ENCODE measurements at regions not wholly inside any gene's neighbourhood (a gene's known extent, or its start where the extent isn't known, plus 50 kb on each side); places are given as distances from the start of the nearest gene placed in this dataset.

DNA sequence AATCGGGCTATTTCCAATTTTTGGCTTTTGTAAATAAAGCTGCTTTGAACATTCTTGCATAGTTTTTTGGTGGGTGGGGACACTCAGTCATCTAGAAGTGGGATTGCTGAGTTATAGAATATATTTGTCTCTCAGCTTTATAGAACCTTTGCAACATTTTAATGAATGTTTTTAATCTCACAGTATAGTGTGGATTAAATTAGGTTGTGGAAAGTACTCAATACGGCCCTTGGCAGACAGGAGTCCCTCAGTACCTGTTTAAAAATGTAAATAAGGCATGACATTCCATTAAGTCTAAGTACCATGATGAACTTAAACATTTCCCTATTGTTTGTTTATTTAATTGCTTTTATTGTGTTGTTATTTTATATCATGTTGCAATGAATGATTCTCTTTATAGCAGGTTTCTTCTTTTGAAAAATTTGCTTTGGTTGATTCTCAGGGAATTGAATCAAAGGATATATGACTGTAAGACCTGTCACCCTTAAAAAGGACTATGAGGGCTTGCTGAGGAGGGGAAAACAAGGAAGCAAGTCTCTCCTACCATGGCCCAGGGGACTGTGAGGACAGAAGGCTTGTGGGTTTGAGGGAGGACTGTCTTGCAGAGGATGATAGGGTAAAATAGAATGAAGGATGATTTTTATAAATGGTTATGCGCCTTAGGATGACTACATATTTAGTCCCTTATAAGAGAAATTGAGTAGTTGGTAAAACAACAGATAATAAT is 165.1 kb downstream of the RPIA start:
- WGBS, 10 experiments: 21 to 100% (median 68%) methylated on average over 1 to 3 of the region's 3 CpGs; no CpG with 5 or more reads in 2 of the 10 experiments
- no peak overlapping the region for H3K27ac ChIP-seq
- no peak for ATAC-seq (replicated peaks in 6 of 8)
- no peak overlapping the region for H3K4me3 ChIP-seq
- in situ Hi-C loops (cut with MboI; ENCODE audit: low pct_unique_long_range_greater_than_20kb in 2 of 9, low sequenced_read_pairs in 9 of 9, unreplicated experiment in 9 of 9): no loop called here
- no peaks in the 10 kb centered on the region for H3K4me1 ChIP-seq (replicated peaks in 1 of 2)

DNA sequence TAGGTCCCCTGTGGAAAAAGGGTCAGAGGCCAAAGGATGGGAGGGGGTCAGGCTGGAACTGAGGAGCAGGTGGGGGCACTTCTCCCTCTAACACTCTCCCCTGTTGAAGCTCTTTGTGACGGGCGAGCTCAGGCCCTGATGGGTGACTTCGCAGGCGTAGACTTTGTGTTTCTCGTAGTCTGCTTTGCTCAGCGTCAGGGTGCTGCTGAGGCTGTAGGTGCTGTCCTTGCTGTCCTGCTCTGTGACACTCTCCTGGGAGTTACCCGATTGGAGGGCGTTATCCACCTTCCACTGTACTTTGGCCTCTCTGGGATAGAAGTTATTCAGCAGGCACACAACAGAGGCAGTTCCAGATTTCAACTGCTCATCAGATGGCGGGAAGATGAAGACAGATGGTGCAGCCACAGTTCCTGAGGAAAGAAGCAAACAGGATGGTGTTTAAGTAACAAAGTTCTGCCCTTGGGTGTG is 165.8 kb downstream of the RPIA start:
- Histone ChIP-seq H3K4me1 (replicated peaks in 1 of 2) (no peaks in the 10 kb centered on the region), H3K27ac (no peak overlapping the region), H3K4me3 (no peak overlapping the region)
- ATAC-seq (replicated peaks in 6 of 8): peak in 2 of 8 experiments; percentile 1 to 4
- 53 to 100% (median 84%) methylated on average over 3 to 6 of the region's 9 CpGs; no CpG with 5 or more reads in 6 of the 10 experiments for WGBS, 10 experiments
- in situ Hi-C loops (cut with MboI; ENCODE audit: low pct_unique_long_range_greater_than_20kb in 2 of 9, low sequenced_read_pairs in 9 of 9, unreplicated experiment in 9 of 9): no loop called here

DNA sequence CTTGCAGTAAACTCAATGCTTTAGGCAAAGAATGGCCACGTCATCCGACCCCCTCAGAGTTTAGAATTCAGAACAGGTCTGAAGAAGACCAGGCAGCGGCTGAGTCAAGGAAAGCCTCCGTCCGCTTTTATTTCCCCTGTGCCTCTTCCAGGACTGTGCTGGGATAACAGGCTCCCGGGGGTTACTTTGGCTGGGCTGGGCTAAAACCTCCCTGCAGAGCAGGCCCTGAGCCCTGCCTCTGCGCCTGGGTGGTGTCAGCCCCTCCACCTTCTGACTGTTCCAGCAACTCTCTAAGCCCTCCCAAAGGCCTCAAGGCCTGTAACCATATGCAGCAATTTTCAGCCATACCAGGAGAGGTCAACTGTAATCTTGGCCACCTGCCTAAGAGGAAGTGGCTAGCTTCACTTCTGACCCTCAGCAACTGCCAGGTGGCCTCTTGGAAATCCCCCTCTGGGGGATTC is 166.5 kb downstream of the RPIA start:
- in situ Hi-C loops (cut with MboI; ENCODE audit: low pct_unique_long_range_greater_than_20kb in 2 of 9, low sequenced_read_pairs in 9 of 9, unreplicated experiment in 9 of 9): no loop called here
- Histone ChIP-seq H3K4me1 (replicated peaks in 1 of 2) (no peaks in the 10 kb centered on the region), H3K4me3 (no peak overlapping the region), H3K27ac (no peak overlapping the region)
- ATAC-seq (replicated peaks in 6 of 8): peak in 3 of 8 experiments; percentile 92 to 97 (median 95)
- WGBS, 10 experiments: 20 to 100% (median 70%) methylated on average over 1 to 5 of the region's 7 CpGs; no CpG with 5 or more reads in 4 of the 10 experiments

- in situ Hi-C loops (cut with MboI; ENCODE audit: low pct_unique_long_range_greater_than_20kb in 2 of 9, low sequenced_read_pairs in 9 of 9, unreplicated experiment in 9 of 9): no loop called here
- WGBS, 10 experiments: 67 to 100% (median 93%) methylated on average over 1 to 15 of the region's 16 CpGs
Observed at GRCh38 chr2:88859461-88859860, 168.0 kb downstream of the RPIA start.

GRCh38 chr2:88860421-88861075 is 169.1 kb downstream of the RPIA start:
- 63 to 95% (median 87%) methylated on average over 5 to 11 of the region's 11 CpGs for WGBS, 10 experiments

More at GRCh38 chr2:88859461-88859860, 168.0 kb downstream of the RPIA start:
- no peak for ATAC-seq (replicated peaks in 6 of 8)
- H3K4me3 ChIP-seq: no peak overlapping the region
- H3K4me1 ChIP-seq (replicated peaks in 1 of 2): no peaks in the 10 kb centered on the region
- no peak overlapping the region for H3K27ac ChIP-seq

GRCh38 chr2:88865801-88866371 is 174.4 kb downstream of the RPIA start:
- WGBS, 10 experiments: 0 to 86% (median 54%) methylated on average over 3 to 6 of the region's 6 CpGs
- Histone ChIP-seq H3K4me3 (no peak overlapping the region), H3K27ac (no peak overlapping the region), H3K4me1 (replicated peaks in 1 of 2) (no peaks in the 10 kb centered on the region)
- ATAC-seq (replicated peaks in 6 of 8): peak in 3 of 8 experiments; percentile 62 to 78 (median 75)
- in situ Hi-C loops (cut with MboI; ENCODE audit: low pct_unique_long_range_greater_than_20kb in 2 of 9, low sequenced_read_pairs in 9 of 9, unreplicated experiment in 9 of 9): no loop called here

More at GRCh38 chr2:88860421-88861075, 169.1 kb downstream of the RPIA start:
- Histone ChIP-seq H3K27ac (no peak overlapping the region), H3K4me3 (no peak overlapping the region), H3K4me1 (replicated peaks in 1 of 2) (no peaks in the 10 kb centered on the region)
- no peak for ATAC-seq (replicated peaks in 6 of 8)
- in situ Hi-C loops (cut with MboI; ENCODE audit: low pct_unique_long_range_greater_than_20kb in 2 of 9, low sequenced_read_pairs in 9 of 9, unreplicated experiment in 9 of 9): no loop called here

DNA sequence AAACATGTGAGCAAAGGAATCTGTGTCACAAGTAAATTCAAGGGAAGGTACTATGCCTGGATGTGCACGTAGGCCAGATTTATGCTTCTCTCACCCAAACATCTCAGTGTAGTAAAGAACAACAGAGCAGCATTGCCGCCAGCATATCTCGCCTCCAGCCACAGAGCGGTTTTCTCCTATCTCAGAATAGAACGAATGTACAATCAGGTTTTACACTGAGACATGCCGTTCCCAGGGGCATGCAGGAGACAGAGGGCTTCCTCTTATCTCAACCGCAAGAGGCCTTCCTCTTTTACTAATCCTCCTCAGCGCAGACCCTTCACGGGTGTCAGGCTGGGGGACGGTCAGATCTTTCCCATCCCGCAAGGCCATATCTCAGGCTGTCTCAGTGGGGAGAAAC is 175.3 kb downstream of the RPIA start:
- 54 to 100% (median 88%) methylated on average over 2 to 9 of the region's 11 CpGs; no CpG with 5 or more reads in 2 of the 10 experiments for WGBS, 10 experiments
- no peak overlapping the region for H3K27ac ChIP-seq
- in situ Hi-C loops (cut with MboI; ENCODE audit: low pct_unique_long_range_greater_than_20kb in 2 of 9, low sequenced_read_pairs in 9 of 9, unreplicated experiment in 9 of 9): no loop called here
- ATAC-seq (replicated peaks in 6 of 8): no peak
- no peaks in the 10 kb centered on the region for H3K4me1 ChIP-seq (replicated peaks in 1 of 2)
- H3K4me3 ChIP-seq: no peak overlapping the region

DNA sequence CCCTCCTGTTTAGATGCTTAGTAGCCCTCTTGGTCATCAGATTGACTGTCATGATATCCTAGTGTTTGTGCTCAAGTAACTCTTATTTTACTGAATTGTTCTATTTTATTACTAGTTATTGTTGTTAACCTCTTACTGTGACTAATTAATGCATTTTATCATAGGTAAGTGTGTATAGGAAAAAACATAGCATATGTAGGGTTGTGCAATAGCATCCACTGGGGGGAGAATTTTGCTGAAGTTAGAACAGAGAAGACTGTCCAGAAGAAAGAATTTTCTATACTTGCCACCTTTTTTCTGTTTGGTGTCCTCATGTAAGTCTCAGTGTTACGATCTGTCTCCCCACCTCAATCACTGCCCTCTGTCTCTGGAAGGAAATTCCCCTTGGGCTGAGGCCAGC is 177.4 kb downstream of the RPIA start:
- Histone ChIP-seq H3K4me3 (no peak overlapping the region), H3K27ac (no peak overlapping the region), H3K4me1 (replicated peaks in 1 of 2) (no peaks in the 10 kb centered on the region)
- no peak for ATAC-seq (replicated peaks in 6 of 8)
- in situ Hi-C loops (cut with MboI; ENCODE audit: low pct_unique_long_range_greater_than_20kb in 2 of 9, low sequenced_read_pairs in 9 of 9, unreplicated experiment in 9 of 9): no loop called here
- 63 to 100% (median 83%) methylated on average over 1 of the region's 1 CpG; no CpG with 5 or more reads in 5 of the 10 experiments for WGBS, 10 experiments

- 6 to 68% (median 28%) methylated on average over 2 of the region's 2 CpGs; no CpG with 5 or more reads in 2 of the 10 experiments for WGBS, 10 experiments
- in situ Hi-C loops (cut with MboI; ENCODE audit: low pct_unique_long_range_greater_than_20kb in 2 of 9, low sequenced_read_pairs in 9 of 9, unreplicated experiment in 9 of 9): no loop called here
- Histone ChIP-seq H3K4me3 (no peak overlapping the region), H3K4me1 (replicated peaks in 1 of 2) (no peaks in the 10 kb centered on the region), H3K27ac (no peak overlapping the region)
- ATAC-seq (replicated peaks in 6 of 8): no peak
Observed at GRCh38 chr2:88870267-88870839, 178.9 kb downstream of the RPIA start.

GRCh38 chr2:88871336-88871735 is 179.9 kb downstream of the RPIA start:
- Histone ChIP-seq H3K27ac (no peak overlapping the region), H3K4me3 (no peak overlapping the region), H3K4me1 (replicated peaks in 1 of 2) (no peaks in the 10 kb centered on the region)
- 40 to 87% (median 68%) methylated on average over 1 to 5 of the region's 5 CpGs; no CpG with 5 or more reads in 3 of the 10 experiments for WGBS, 10 experiments
- in situ Hi-C loops (cut with MboI; ENCODE audit: low pct_unique_long_range_greater_than_20kb in 2 of 9, low sequenced_read_pairs in 9 of 9, unreplicated experiment in 9 of 9): no loop called here
- no peak for ATAC-seq (replicated peaks in 6 of 8)

DNA sequence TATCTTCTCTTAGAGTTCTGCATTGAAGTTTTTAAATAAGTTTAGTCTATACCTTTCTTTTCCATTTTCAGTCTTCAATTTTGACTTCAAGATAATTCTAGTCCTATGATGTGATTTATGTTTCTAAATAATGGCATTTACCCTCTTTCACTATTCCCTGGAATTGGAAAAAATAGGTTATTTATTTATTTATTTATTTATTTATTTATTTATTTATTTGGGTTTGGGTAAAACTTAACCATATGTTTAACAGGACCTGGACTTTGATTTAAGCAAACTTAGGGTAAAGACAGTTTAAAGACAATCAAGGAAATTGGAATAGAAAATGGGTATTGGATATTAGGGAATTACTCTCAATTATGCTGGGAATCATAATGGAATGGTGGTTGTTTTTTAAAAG is 182.1 kb downstream of the RPIA start:
- no peak overlapping the region for H3K27ac ChIP-seq
- no peak for ATAC-seq (replicated peaks in 6 of 8)
- H3K4me1 ChIP-seq (replicated peaks in 1 of 2): no peaks in the 10 kb centered on the region
- no peak overlapping the region for H3K4me3 ChIP-seq
- in situ Hi-C loops (cut with MboI; ENCODE audit: low pct_unique_long_range_greater_than_20kb in 2 of 9, low sequenced_read_pairs in 9 of 9, unreplicated experiment in 9 of 9): no loop called here

DNA sequence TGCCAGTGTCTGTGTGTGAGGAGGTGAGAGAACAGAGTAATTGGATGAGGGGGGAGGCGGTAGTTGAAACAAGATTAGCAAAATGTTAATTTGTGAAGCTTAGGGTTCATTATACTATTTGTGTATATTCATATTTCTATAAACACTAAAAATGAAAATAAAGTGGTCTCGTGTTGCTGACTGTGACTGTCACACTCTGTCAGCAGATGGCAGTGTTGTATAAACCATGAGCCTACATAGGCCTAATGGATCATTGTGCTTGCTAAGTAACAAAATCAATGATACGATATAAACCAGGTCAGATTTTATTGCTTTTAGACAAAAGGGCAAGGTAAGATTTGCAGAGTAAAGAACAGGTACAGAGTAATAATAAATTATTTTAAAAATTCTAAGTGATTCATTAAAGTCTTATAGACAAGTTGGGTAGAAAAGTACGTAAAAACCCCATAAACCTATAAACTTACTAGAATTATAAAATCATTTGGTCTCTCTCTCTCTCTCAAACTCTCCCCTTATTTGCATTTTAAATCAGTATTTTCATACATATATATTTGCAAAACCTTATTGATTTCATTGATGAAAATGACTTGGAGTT is 182.7 kb downstream of the RPIA start:
- no peak overlapping the region for H3K27ac ChIP-seq
- in situ Hi-C loops (cut with MboI; ENCODE audit: low pct_unique_long_range_greater_than_20kb in 2 of 9, low sequenced_read_pairs in 9 of 9, unreplicated experiment in 9 of 9): no loop called here
- H3K4me3 ChIP-seq: no peak overlapping the region
- WGBS, 10 experiments: 20 to 58% (median 31%) methylated on average over 1 to 4 of the region's 4 CpGs
- H3K4me1 ChIP-seq (replicated peaks in 1 of 2): no peaks in the 10 kb centered on the region
- peak; percentile 44 to 98 (median 65) for ATAC-seq (replicated peaks in 6 of 8)

GRCh38 chr2:88875736-88876135 is 184.3 kb downstream of the RPIA start:
- no peak overlapping the region for H3K27ac ChIP-seq
- in situ Hi-C loops (cut with MboI; ENCODE audit: low pct_unique_long_range_greater_than_20kb in 2 of 9, low sequenced_read_pairs in 9 of 9, unreplicated experiment in 9 of 9): no loop called here
- WGBS, 10 experiments: 0 to 86% (median 33%) methylated on average over 1 to 3 of the region's 3 CpGs
- H3K4me1 ChIP-seq (replicated peaks in 1 of 2): no peaks in the 10 kb centered on the region
- no peak overlapping the region for H3K4me3 ChIP-seq
- peak in 1 of 8 experiments; percentile 57 for ATAC-seq (replicated peaks in 6 of 8)

Measured in motor neuron (in vitro differentiated cells).